ENCODE measurements at regions not wholly inside any gene's neighbourhood (a gene's known extent, or its start where the extent isn't known, plus 50 kb on each side); places are given as distances from the start of the nearest gene placed in this dataset.
"Not testable (repeated sequence)": the region's sequence is repeated elsewhere in the genome, so short reads cannot be mapped to it uniquely, and the experiment has no call there.

DNA sequence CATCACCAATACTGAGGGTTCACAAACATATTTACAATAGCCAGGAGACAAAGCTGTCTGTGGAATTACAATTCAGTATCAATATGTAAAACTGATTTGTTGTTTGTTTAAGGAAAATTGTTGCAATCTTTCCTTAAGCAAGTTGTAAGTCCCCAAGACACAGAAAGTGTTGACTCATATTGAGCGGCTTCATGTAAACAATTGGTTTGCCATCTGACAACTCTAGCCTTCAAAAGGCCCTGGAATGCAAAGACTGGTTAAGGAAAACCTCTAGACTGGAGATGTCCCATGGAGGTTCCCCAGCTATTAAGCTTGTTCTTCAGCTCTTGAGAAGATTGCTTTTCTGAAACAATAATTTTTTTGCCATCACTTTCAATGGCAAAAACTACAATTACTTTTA, 283.7 kb upstream of the PROK2 start:
- H3K4me1 ChIP-seq, result no peaks in the 10 kb centered on the region
- H3K27me3 ChIP-seq, result no peaks in the 10 kb centered on the region
- no peak overlapping the region for H3K4me2 ChIP-seq
- no peaks in the 10 kb centered on the region for H4K20me1 ChIP-seq
- no peak overlapping the region for H3K27ac ChIP-seq
- H3K36me3 ChIP-seq, result no peaks in the 10 kb centered on the region
- H3K9ac ChIP-seq, result no peak overlapping the region
- no peak overlapping the region for H3K4me3 ChIP-seq
- H3K9me3 ChIP-seq, result peaks cover 10% of the 10 kb centered on the region
- TF ChIP-seq Cebpa-rat (IDR thresholded peaks at IDR 0.05), result no peak

DNA sequence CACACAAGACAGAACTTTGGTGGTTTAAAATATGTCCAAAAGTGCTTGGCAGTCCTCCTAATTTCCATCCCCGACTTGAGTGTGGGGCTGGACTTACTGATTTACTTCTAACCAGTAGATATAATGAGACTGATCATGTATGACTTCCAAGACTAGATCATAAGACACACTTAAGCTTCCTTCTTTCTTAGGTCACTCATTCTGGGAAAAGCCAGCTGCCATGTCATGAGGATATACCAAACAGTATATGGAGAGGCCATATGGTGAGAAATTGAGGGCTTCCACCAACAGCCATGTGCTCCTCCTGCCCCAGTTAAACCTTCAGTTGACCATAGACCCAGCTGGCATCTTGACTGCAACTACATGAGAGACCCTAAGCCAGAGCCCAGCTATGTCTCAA, 282.8 kb upstream of the PROK2 start:
- H3K9ac ChIP-seq, result no peak overlapping the region
- H3K36me3 ChIP-seq, result no peaks in the 10 kb centered on the region
- no peaks in the 10 kb centered on the region for H4K20me1 ChIP-seq
- no peak for TF ChIP-seq Cebpa-rat (IDR thresholded peaks at IDR 0.05)
- no peaks in the 10 kb centered on the region for H3K4me1 ChIP-seq
- H3K27ac ChIP-seq, result no peak overlapping the region
- H3K27me3 ChIP-seq, result no peaks in the 10 kb centered on the region
- no peak overlapping the region for H3K4me3 ChIP-seq
- H3K9me3 ChIP-seq, result peaks cover 8% of the 10 kb centered on the region
- no peak overlapping the region for H3K4me2 ChIP-seq

DNA sequence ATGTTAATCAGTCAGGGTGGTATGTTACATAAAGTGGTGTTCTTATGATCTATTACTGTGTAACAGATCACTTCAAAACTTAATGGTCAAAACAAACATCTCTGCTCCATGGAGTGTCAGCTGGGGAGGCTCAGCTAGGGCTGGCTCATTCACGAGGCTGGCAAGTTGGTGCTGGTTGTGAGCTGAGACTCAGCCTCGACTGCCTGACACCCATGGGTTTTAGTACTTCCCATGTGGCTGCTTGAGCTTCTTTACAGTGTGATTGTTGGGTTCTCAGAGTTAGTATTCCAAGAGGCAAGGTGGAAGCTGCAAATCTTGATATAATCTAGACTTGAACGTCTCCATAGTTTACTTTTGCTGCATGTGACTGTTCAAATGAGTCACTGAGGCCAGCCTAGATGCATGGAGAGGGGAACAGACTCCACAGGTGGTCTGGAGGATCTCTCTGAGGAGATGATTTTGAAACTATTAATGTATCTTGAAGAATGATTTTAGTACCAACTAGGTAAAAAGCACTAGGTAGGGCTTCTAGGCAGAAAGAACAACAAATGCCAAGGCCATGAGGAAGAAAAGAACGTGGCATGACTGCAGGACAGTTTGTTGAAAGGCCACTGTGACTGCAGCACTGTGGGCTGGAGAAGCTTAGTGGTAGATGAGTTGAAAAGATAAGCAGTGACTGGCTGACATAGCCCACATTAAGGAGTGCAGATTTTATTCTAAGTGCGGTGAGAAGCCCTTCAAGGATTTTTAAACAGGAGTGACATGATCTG, 281.1 kb upstream of the PROK2 start:
- TF ChIP-seq Cebpa-rat (IDR thresholded peaks at IDR 0.05), result no peak
- no peaks in the 10 kb centered on the region for H4K20me1 ChIP-seq
- H3K4me1 ChIP-seq, result no peaks in the 10 kb centered on the region
- H3K27ac ChIP-seq, result no peak overlapping the region
- no peak overlapping the region for H3K4me3 ChIP-seq
- H3K27me3 ChIP-seq, result no peaks in the 10 kb centered on the region
- peaks cover 8% of the 10 kb centered on the region for H3K9me3 ChIP-seq
- H3K36me3 ChIP-seq, result no peaks in the 10 kb centered on the region
- no peak overlapping the region for H3K9ac ChIP-seq
- H3K4me2 ChIP-seq, result no peak overlapping the region

DNA sequence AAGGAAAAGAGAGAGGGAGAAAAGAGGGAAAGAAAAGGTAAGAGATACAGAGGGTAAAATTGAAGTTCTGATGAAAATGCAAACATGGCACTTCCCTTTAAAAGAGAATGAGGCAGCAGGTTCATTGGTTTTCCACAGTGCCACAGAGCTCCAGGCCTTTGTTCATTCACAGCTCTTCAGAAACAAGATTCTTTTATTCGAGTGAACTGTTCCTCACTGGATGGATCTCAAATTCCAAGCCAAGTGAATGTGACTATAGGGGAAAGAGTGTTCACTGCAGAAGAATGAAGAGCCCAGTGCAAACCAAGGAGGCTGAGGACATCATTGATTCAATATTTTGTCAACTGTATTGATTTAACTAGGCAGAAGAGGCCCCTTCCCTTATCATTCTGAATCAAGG, 280.3 kb upstream of the PROK2 start:
- Histone ChIP-seq H3K27me3 (no peaks in the 10 kb centered on the region), H3K9me3 (peaks cover 8% of the 10 kb centered on the region), H3K36me3 (no peaks in the 10 kb centered on the region), H3K4me2 (no peak overlapping the region), H3K4me1 (no peaks in the 10 kb centered on the region), H4K20me1 (no peaks in the 10 kb centered on the region), H3K27ac (no peak overlapping the region), H3K4me3 (no peak overlapping the region), H3K9ac (no peak overlapping the region)
- TF ChIP-seq Cebpa-rat (IDR thresholded peaks at IDR 0.05), result no peak

DNA sequence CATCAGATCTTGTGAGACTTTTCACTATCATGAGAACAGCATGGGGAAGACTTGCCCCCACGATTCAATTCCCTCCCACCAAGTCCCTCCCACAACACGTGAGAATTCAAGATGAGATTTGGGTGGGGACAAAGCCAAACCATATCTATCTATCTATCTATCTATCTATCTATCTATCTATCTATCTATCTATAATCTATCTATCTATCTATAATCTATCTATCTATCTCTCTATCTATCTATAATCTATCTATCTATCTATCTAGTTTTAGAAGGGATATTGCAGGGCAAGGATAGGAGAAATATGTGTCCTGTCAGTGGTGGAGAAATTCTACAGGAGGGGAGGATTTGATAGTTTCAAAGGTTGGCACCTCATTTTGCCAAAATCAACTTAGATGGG, 279.8 kb upstream of the PROK2 start:
- not testable (repeated sequence) for H4K20me1 ChIP-seq, H3K36me3 ChIP-seq, H3K27ac ChIP-seq, H3K27me3 ChIP-seq, H3K9me3 ChIP-seq, H3K4me2 ChIP-seq, H3K4me3 ChIP-seq, H3K4me1 ChIP-seq, H3K9ac ChIP-seq

DNA sequence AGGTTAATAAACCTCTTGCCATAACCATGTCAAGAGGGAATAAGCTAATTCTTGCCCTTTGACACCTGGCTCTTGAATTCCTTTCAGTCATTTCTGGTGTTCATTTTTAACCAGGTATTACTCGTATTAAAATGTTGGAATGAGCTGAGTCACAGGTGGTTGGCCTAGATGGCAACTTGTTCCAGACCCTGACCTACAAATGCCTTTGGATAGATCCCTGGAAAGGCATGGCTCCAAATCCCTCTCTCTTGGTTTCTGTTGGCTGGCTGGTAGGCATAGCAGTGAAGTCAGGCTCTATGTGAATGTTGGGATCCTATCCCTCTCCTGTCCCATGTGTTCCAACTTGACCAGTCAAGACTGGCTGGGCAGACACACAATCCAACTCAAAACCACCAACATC, 277.1 kb upstream of the PROK2 start:
- H3K9ac ChIP-seq, result no peak overlapping the region
- no peak for TF ChIP-seq Cebpa-rat (IDR thresholded peaks at IDR 0.05)
- peaks cover 8% of the 10 kb centered on the region for H3K9me3 ChIP-seq
- no peaks in the 10 kb centered on the region for H3K4me1 ChIP-seq
- H3K27ac ChIP-seq, result no peak overlapping the region
- no peak overlapping the region for H3K4me3 ChIP-seq
- H4K20me1 ChIP-seq, result no peaks in the 10 kb centered on the region
- H3K36me3 ChIP-seq, result no peaks in the 10 kb centered on the region
- H3K4me2 ChIP-seq, result no peak overlapping the region
- H3K27me3 ChIP-seq, result no peaks in the 10 kb centered on the region

DNA sequence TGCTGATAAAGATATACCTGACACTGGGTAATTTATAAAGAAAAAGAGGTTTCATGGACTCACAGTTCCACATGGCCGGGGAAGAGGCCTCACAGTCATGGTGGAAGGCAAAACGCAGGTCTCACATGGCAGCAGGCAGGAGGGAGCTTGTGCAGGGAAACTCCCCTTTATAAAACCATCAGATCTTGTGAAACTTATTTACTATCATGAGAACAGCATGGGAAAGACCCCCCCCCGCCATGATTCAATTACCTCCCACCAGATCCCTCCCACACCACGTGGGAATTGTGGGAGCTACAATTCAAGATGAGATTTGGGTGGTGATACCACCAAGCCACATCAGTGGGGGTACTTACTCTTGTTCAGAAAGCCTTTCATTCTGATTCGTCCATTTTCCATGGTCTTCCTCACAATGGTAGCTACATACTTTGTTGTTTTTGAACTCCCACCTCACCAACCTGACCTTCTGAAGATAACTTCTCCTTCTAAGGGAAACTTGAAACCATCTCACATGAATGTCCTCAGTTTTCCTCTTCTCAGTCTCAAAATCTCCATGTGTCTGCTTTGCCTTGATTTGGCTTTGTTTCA, 275.6 kb upstream of the PROK2 start:
- TF ChIP-seq Cebpa-rat (IDR thresholded peaks at IDR 0.05), result no peak
- Histone ChIP-seq H3K27me3 (no peaks in the 10 kb centered on the region), H3K36me3 (no peaks in the 10 kb centered on the region), H3K9me3 (peaks cover 8% of the 10 kb centered on the region), H3K4me1 (no peaks in the 10 kb centered on the region), H3K4me2 (no peak overlapping the region), H3K27ac (no peak overlapping the region), H4K20me1 (no peaks in the 10 kb centered on the region), H3K9ac (no peak overlapping the region), H3K4me3 (no peak overlapping the region)

DNA sequence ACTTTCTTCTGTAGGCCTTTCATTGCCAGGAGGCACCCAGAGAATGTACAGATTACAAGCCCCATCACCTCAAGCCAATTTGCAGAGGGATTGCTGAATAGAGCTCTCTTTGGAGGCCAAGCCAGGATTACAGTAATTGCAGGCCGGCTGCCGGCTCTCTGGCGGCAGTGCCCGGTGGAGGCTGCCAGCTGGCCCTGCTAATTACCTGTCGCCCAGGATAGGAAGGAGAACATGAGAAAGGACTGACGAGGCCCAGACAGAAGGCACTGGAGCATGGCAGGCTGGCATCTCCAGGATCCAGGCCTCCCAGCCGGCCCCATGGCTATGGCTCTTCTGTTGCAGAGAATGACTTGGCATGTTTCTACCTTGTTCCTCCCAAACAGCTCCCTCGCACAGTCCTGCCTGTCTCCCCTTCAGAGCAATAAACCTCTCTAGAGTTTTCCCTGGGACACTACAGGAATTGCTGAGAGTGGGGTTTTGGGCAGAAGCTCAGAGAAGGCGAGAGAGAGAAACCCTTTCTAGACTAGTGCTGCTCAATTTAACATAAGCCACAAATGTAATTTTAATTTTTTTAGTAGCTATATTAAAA, 273.6 kb upstream of the PROK2 start:
- H3K9ac ChIP-seq, result no peak overlapping the region
- no peak for TF ChIP-seq Cebpa-rat (IDR thresholded peaks at IDR 0.05)
- H4K20me1 ChIP-seq, result no peaks in the 10 kb centered on the region
- H3K36me3 ChIP-seq, result no peaks in the 10 kb centered on the region
- no peaks in the 10 kb centered on the region for H3K27me3 ChIP-seq
- H3K4me3 ChIP-seq, result no peak overlapping the region
- H3K9me3 ChIP-seq, result peaks cover 4% of the 10 kb centered on the region
- no peaks in the 10 kb centered on the region for H3K4me1 ChIP-seq
- H3K27ac ChIP-seq, result no peak overlapping the region
- no peak overlapping the region for H3K4me2 ChIP-seq

DNA sequence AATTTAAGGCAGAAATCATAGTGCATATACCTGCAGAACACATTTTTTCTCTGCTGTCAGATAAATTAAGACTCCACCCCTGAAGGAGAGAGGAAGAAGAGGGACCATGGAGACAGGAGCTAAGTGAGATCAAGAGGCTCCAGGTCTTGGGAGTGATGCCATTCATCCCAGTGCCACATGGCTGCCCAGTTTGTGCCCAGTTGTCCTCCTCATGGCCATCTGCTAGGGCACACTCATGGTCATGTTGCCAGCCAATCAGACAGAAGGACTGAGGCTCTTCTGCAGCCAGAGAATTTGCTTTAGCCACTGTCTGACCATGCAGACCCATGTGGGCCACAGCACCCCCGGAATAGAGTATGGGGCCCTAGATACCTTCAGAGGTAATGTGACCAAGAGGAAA, 270.5 kb upstream of the PROK2 start:
- Histone ChIP-seq H3K9me3 (no peaks in the 10 kb centered on the region), H3K4me2 (no peak overlapping the region), H3K9ac (no peak overlapping the region), H3K4me3 (no peak overlapping the region), H3K27me3 (no peaks in the 10 kb centered on the region), H4K20me1 (no peaks in the 10 kb centered on the region), H3K4me1 (no peaks in the 10 kb centered on the region), H3K27ac (no peak overlapping the region), H3K36me3 (no peaks in the 10 kb centered on the region)
- TF ChIP-seq Cebpa-rat (IDR thresholded peaks at IDR 0.05), result no peak

DNA sequence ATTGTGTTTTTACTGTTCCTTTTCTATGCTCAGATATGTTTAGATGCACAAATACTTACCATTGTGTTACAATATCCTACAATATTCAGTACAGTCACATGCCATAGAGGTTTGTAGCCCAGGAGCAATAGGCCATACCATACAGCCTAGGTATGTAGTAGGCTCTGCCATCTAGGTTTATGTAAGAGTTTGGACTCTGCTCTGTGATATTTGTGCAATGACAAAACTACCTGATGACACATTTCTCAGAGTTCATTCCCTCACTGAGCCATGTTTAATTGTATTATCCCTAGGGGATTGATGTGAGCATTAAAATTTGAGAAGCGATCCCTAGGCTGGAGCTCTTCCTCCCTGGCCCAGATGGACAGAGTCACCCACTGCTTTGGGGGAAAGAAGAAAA, 270.0 kb upstream of the PROK2 start:
- Histone ChIP-seq H3K9me3 (no peaks in the 10 kb centered on the region), H3K4me3 (no peak overlapping the region), H3K27ac (no peak overlapping the region), H4K20me1 (no peaks in the 10 kb centered on the region), H3K4me2 (no peak overlapping the region), H3K9ac (no peak overlapping the region), H3K4me1 (no peaks in the 10 kb centered on the region), H3K36me3 (no peaks in the 10 kb centered on the region), H3K27me3 (no peaks in the 10 kb centered on the region)
- TF ChIP-seq Cebpa-rat (IDR thresholded peaks at IDR 0.05), result no peak

Data from BLaER1 (cell line).